ENCODE measurements at regions not wholly inside any gene's neighbourhood (a gene's known extent, or its start where the extent isn't known, plus 50 kb on each side); places are given as distances from the start of the nearest gene placed in this dataset.
"Not testable (repeated sequence)": the region's sequence is repeated elsewhere in the genome, so short reads cannot be mapped to it uniquely, and the experiment has no call there.

DNA sequence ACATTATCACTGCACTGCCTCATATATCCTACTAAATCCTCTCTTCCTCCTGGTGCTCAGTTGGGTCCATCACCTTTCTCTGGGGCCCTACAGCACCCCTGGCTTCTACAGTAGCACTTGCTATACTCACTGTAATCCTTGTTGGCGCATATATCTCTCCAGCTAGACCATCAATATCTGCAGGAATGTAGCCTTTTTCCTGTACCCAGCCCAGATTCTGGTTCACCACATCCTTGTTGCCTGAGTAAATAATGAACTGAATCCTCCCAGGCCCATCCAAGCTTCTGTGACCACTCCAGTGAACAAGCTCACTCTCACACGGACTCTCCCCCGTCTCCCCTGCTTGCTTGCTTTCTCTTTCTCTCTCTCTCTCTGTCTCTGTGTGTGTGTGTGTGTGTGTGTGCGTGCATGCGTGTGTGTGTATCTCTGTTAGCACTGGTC is 62.5 kb upstream of the LIPC start:
- H3K4me3 ChIP-seq (replicated peaks; ENCODE audit: low read depth, low read length): no peak overlapping the region
- TF ChIP-seq, protein P1, sequence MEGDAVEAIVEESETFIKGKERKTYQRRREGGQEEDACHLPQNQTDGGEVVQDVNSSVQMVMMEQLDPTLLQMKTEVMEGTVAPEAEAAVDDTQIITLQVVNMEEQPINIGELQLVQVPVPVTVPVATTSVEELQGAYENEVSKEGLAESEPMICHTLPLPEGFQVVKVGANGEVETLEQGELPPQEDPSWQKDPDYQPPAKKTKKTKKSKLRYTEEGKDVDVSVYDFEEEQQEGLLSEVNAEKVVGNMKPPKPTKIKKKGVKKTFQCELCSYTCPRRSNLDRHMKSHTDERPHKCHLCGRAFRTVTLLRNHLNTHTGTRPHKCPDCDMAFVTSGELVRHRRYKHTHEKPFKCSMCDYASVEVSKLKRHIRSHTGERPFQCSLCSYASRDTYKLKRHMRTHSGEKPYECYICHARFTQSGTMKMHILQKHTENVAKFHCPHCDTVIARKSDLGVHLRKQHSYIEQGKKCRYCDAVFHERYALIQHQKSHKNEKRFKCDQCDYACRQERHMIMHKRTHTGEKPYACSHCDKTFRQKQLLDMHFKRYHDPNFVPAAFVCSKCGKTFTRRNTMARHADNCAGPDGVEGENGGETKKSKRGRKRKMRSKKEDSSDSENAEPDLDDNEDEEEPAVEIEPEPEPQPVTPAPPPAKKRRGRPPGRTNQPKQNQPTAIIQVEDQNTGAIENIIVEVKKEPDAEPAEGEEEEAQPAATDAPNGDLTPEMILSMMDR (IDR thresholded peaks at IDR 0.05; ENCODE audit: low read depth, low read length, missing control alignments): no peak
- no peak for DNase-seq (ENCODE audit: extremely low read depth, low read depth)

DNA sequence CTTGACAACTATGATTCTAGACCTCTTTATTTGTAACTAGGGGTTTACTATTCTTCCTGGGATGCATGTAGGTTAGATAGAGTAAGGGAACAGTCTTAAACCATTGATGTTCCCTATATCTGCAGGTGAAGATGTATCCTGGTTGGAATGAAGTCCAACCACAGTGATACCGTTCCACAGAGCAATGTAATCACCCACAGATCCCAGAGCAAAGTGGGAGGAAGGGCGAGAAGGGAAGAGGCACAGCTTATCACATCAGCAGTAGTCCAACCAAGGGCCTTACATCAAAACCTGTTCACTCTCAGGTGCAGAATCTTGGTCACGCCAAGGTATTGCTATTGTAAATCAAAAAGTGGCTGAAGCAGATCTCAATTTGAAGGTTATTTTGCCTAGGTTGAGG is 61.8 kb upstream of the LIPC start:
- TF ChIP-seq, protein P1 (IDR thresholded peaks at IDR 0.05; ENCODE audit: low read depth, low read length, missing control alignments): no peak
- H3K4me3 ChIP-seq (replicated peaks; ENCODE audit: low read depth, low read length): no peak overlapping the region

DNA sequence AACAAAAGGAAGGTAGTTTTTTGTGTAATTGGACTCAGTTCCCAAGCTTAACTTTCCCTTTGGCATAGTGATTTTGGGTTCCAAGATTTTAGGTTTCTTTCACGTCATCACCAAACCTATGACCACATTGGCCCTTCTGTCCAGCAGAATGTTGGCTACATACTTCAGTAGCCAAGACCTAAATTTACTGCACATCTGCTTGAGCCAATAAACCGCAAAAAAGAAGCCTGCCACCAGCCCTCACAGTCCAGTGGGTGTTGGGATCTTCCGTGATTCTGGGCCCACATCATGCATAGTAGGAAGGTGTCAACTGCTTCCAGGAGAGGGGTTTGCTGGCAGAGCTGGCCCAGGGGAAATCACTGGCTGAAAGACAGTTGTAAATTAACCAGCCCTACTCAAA is 57.6 kb upstream of the LIPC start:
- DNase-seq (ENCODE audit: extremely low read depth, low read depth): no peak
- TF ChIP-seq, protein P1 (IDR thresholded peaks at IDR 0.05; ENCODE audit: low read depth, low read length, missing control alignments): no peak
- H3K4me3 ChIP-seq (replicated peaks; ENCODE audit: low read depth, low read length): no peak overlapping the region

More for the DNA sequence above, 61.8 kb upstream of the LIPC start:
- no peak for DNase-seq (ENCODE audit: extremely low read depth, low read depth)

DNA sequence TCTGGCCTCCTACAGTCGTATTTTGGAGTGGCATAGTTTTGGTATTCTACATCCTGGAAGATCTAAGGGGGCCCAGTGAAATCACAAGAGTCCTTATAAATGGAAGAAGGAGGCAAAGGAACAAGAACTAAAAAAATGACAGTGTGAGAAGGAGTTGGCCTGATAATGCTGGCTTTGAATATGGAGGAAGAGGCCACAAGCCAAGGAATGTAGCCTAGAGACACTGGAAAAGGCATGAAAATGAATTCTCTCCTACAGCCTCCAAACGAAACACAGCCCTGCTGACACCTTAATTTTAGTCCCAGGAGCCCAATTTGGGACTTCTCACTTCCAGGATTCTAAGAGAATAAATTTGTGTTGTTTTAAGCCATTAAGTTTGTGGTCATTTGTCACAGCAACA is 54.6 kb upstream of the LIPC start:
- TF ChIP-seq, protein P1 (IDR thresholded peaks at IDR 0.05; ENCODE audit: low read depth, low read length, missing control alignments): no peak
- H3K4me3 ChIP-seq (replicated peaks; ENCODE audit: low read depth, low read length): no peak overlapping the region
- DNase-seq (ENCODE audit: extremely low read depth, low read depth): no peak

DNA sequence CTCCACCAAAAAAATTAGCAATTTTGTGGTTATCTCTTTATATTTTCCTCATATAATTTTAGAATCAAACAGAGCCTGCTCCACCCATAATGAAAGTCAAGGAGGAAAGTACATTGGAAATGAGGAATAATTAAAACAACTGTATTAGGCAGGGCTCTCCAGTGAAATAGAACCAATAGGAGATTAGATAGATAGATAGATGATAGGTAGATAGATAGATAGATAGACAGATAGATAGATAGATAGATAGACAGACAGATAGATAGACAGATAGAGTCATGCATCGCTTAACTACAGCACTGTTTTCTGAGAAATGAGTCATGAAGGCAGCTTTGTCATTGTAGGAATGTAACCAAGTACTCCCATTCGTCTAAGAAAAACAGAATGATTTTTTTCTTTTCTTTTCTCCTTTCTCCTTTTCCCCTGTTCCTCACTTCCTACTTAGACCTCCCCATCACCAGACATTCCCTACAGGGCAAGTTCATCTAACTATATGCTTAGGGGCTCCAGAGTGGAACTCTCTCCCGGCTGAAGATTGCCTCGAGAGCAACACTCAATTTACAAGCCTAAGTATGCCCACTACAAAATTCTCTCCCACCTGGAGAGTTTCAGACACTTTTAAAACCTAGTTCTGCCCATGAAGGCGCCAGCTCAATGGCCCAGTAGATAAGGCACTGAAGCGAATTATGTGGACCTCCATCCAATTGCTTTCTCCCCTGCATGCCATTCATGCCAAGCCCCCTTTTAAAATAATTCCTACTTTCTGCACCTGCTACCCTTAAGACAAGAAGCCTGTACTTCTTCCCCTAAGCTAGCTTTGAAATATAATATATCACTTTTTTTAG is 53.3 kb upstream of the LIPC start:
- no peak overlapping the region for H3K4me3 ChIP-seq (replicated peaks; ENCODE audit: low read depth, low read length)
- TF ChIP-seq, protein P1 (IDR thresholded peaks at IDR 0.05; ENCODE audit: low read depth, low read length, missing control alignments): no peak
- DNase-seq (ENCODE audit: extremely low read depth, low read depth): no peak

DNA sequence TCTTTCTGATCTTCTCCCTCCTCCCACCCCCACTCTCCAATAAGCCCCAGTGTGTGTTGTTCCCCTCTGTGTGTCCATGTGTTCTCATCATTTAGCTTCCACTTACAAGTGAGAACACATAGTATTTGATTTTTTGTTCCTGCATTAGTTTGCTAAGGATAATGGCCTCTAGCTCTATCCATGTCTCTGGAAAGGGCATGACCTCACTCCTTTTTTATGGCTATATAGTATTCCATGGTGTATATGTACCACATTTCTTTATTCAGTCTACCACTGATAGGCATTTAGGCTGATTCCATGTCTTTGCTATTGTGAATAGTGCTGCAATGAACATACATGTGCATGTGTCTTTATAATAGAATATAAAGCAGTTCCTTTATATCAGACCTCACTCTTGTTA is 52.3 kb upstream of the LIPC start:
- H3K4me3 ChIP-seq (replicated peaks; ENCODE audit: low read depth, low read length); DNase-seq (ENCODE audit: extremely low read depth, low read depth): not testable (repeated sequence)

DNA sequence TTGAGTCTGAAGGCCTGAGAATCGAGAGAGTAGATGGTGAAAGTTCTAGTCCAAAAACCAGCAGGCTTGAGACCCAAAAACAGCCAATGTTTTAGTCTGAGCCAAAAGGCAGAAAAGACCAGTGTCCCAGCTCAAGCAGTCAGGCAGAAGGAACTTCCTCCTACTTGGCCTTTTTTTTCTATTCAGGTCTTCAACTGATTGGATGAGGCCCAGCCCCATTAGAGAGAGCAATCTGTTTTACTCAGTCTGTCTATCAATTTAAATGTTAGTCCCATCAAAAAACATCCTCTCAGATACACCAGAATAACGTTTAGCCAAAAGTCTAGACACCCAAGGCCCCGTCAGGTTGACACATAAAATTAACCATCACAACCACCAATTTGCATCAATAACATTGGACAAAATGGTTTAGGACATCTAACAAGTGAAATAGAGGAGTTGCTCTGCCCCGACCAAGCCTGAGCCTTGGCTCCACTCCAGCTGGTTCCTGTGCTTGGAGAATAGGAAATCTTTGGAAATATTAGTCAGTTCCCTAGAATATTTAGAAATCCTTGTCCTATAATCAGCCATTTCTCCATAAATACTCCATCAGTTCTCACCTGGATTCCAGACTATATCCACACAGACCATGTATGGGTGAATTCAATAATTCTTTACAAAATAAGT is 51.4 kb upstream of the LIPC start:
- no peak overlapping the region for H3K4me3 ChIP-seq (replicated peaks; ENCODE audit: low read depth, low read length)
- no peak for DNase-seq (ENCODE audit: extremely low read depth, low read depth)
- TF ChIP-seq, protein P1 (IDR thresholded peaks at IDR 0.05; ENCODE audit: low read depth, low read length, missing control alignments): no peak

All from HFF-Myc (cell line).